UCSD-AML1 (cell line): ENCODE measurements at regions not wholly inside any gene's neighbourhood (a gene's known extent, or its start where the extent isn't known, plus 50 kb on each side); places are given as distances from the start of the nearest gene placed in this dataset.
"Not testable (repeated sequence)": the region's sequence is repeated elsewhere in the genome, so short reads cannot be mapped to it uniquely, and the experiment has no call there.

Experiments used
- DNase-seq: peaks from one replicate; lab custom pipeline; 2025; ENCODE audit not compliant: unreplicated experiment; lab: John Stamatoyannopoulos, UW

- DNase-seq, result no peak
Measured at GRCh38 chr6:144673807-144674206, 388.7 kb downstream of the UTRN start.

GRCh38 chr6:144675231-144675861, 390.2 kb downstream of the UTRN start:
- DNase-seq, result no peak

GRCh38 chr6:144676310-144676709, 391.2 kb downstream of the UTRN start:
- not testable (repeated sequence) for DNase-seq

- not testable (repeated sequence) for DNase-seq
Measured at GRCh38 chr6:144677263-144677662, 392.1 kb downstream of the UTRN start.

GRCh38 chr6:144678844-144679243, 393.7 kb downstream of the UTRN start:
- no peak for DNase-seq

GRCh38 chr6:144681334-144681733, 396.2 kb downstream of the UTRN start:
- no peak for DNase-seq

- no peak for DNase-seq
Measured at GRCh38 chr6:144683216-144684070, 398.3 kb downstream of the UTRN start.

GRCh38 chr6:144688713-144689112, 403.6 kb downstream of the UTRN start:
- DNase-seq, result no peak

- no peak for DNase-seq
Measured at GRCh38 chr6:144689503-144690040, 404.4 kb downstream of the UTRN start.

- no peak for DNase-seq
Measured at GRCh38 chr6:144690133-144690532, 405.0 kb downstream of the UTRN start.

- DNase-seq, result no peak
Measured at GRCh38 chr6:144690666-144691065, 405.5 kb downstream of the UTRN start.

GRCh38 chr6:144692050-144692449, 406.9 kb downstream of the UTRN start:
- DNase-seq, result not testable (repeated sequence)

GRCh38 chr6:144695858-144696533, 410.9 kb downstream of the UTRN start:
- no peak for DNase-seq

- DNase-seq, result no peak
Measured at GRCh38 chr6:144696610-144697368, 411.7 kb downstream of the UTRN start.

- no peak for DNase-seq
Measured at GRCh38 chr6:144697369-144697760, 412.2 kb downstream of the UTRN start.

- no peak for DNase-seq
Measured at GRCh38 chr6:144697801-144698200, 412.7 kb downstream of the UTRN start.

GRCh38 chr6:144702781-144703180, 417.6 kb downstream of the UTRN start:
- DNase-seq, result no peak

GRCh38 chr6:144710207-144710606, 425.1 kb downstream of the UTRN start:
- no peak for DNase-seq

- no peak for DNase-seq
Measured at GRCh38 chr6:144711661-144712060, 426.5 kb downstream of the UTRN start.

- DNase-seq, result no peak
Measured at GRCh38 chr6:144712541-144712940, 427.4 kb downstream of the UTRN start.
